B cell (primary cell): ENCODE measurements at regions not wholly inside any gene's neighbourhood (a gene's known extent, or its start where the extent isn't known, plus 50 kb on each side); places are given as distances from the start of the nearest gene placed in this dataset.

Source experiments
- ATAC-seq: fragments of 200-7000 bp; cut with Tn5 transposase; one replicate; pipeline ENCODE4 v1.10.0; 2021; ENCODE audit warnings: low read depth, mild to moderate bottlenecking, moderate number of reproducible peaks, moderate library complexity
- CTCF ChIA-PET: fragments of 350-600 bp; sonication (Branson Sonifier 250); formaldehyde crosslinking; loops from one replicate; lab custom pipeline; 2021; ENCODE audit warnings: antibody characterized with exemption, inconsistent platforms; lab: Charles Lee
- POLR2A ChIA-PET: fragments of 350-600 bp; sonication (Branson Sonifier 250); formaldehyde crosslinking; loops from one replicate; lab custom pipeline; 2021; ENCODE audit warnings: antibody characterized with exemption; lab: Charles Lee
- DNase-seq: peaks from one replicate; pipeline ENCODE4 v3.0.0; 2013
- H2AFZ ChIP-seq: 2 replicates; pipeline ENCODE4 v1.6.1; 2012; ENCODE audit warnings: mild to moderate bottlenecking, low read depth, low read length; ENCODE audit not compliant: insufficient read depth, poor library complexity, severe bottlenecking
- H3K27ac ChIP-seq, 2 donors: 1 replicate in 1 of 2; 2 replicates in 1 of 2; pipeline ENCODE4 v1.5.1; 2012 to 2013; ENCODE audit warnings: low read length in 2 of 2, mild to moderate bottlenecking in 2 of 2, moderate library complexity in 1 of 2
- H3K27me3 ChIP-seq, 4 experiments: fragments of 200-600 bp in 1 of 4; sonication (generic) in 1 of 4; replicated peaks in 1 of 4; 1 replicate in 2 of 4; 2 replicates in 2 of 4; pipeline versions ENCODE4 v1.6.1 to v1.7.0; 2013 to 2016; ENCODE audit warnings: low read length in 3 of 4, mild to moderate bottlenecking in 2 of 4, mixed read lengths in 1 of 4, moderate library complexity in 1 of 4; ENCODE audit not compliant: insufficient read depth in 4 of 4, control insufficient read depth in 3 of 4; ENCODE audit errors: control extremely low read depth in 1 of 4
- H3K36me3 ChIP-seq, 2 experiments: replicated peaks in 1 of 2; 1 replicate in 1 of 2; 2 replicates in 1 of 2; pipeline versions ENCODE4 v1.6.1 to v1.7.1; 2013; ENCODE audit warnings: low read length in 1 of 2; ENCODE audit not compliant: insufficient read depth in 2 of 2, control insufficient read depth in 1 of 2; ENCODE audit errors: control extremely low read depth in 1 of 2, extremely low read depth in 1 of 2
- H3K4me1 ChIP-seq, 2 donors: fragments of 200-600 bp in 1 of 2; sonication (generic) in 1 of 2; 1 replicate in 1 of 2; 2 replicates in 1 of 2; pipeline versions ENCODE4 v1.5.1 to v1.6.1; 2013 to 2017; ENCODE audit warnings: low read length in 2 of 2; ENCODE audit not compliant: control insufficient read depth in 2 of 2, insufficient read depth in 2 of 2
- H3K4me2 ChIP-seq: replicated peaks from 2 replicates; pipeline ENCODE3; 2012; ENCODE audit warnings: mild to moderate bottlenecking, low read depth, low read length; ENCODE audit not compliant: poor library complexity, severe bottlenecking
- H3K4me3 ChIP-seq, 5 experiments: fragments of 200-600 bp in 1 of 5; sonication (generic) in 1 of 5; 1 replicate in 3 of 5; 2 replicates in 2 of 5; pipeline versions ENCODE4 v1.5.1 to v1.7.0; 2011 to 2016; ENCODE audit warnings: low read length in 4 of 5, mild to moderate bottlenecking in 4 of 5, low read depth in 2 of 5, control low read depth in 1 of 5, moderate library complexity in 1 of 5; ENCODE audit not compliant: insufficient read depth in 1 of 5; ENCODE audit errors: control extremely low read depth in 1 of 5, extremely low read depth in 1 of 5
- H3K79me2 ChIP-seq: fragments of 200-600 bp; sonication (generic); one replicate; pipeline ENCODE4 v1.6.0; 2016; ENCODE audit warnings: low read length; ENCODE audit not compliant: control insufficient read depth, insufficient read depth
- H3K9ac ChIP-seq: fragments of 200-600 bp; sonication (generic); 2 replicates; pipeline ENCODE4 v1.6.1; 2017; ENCODE audit warnings: mild to moderate bottlenecking, low read length, moderate library complexity
- H3K9me3 ChIP-seq, 3 donors: one replicate each; pipeline versions ENCODE4 v1.6.1 to v1.7.1; 2013; ENCODE audit warnings: low read length in 2 of 3; ENCODE audit not compliant: control insufficient read depth in 2 of 3, insufficient read depth in 1 of 3; ENCODE audit errors: control extremely low read depth in 1 of 3
- H4K20me1 ChIP-seq: 2 replicates; pipeline ENCODE4 v1.6.0; 2012; ENCODE audit warnings: mild to moderate bottlenecking, low read length; ENCODE audit not compliant: insufficient read depth, control insufficient read depth, poor library complexity, severe bottlenecking
- H3K27ac Mint-ChIP-seq: one replicate; pipeline ENCODE4 v1.8.0; 2021; ENCODE audit warnings: mixed read lengths
- H3K27me3 Mint-ChIP-seq: one replicate; pipeline ENCODE4 v1.8.0; 2021; ENCODE audit warnings: mixed read lengths
- H3K4me1 Mint-ChIP-seq: one replicate; pipeline ENCODE4 v1.8.0; 2021; ENCODE audit warnings: mixed read lengths
- H3K4me3 Mint-ChIP-seq: one replicate; pipeline ENCODE4 v1.8.0; 2021; ENCODE audit warnings: mixed read lengths
- H3K9me3 Mint-ChIP-seq: one replicate; pipeline ENCODE4 v1.8.0; 2022; ENCODE audit warnings: mixed read lengths; ENCODE audit not compliant: insufficient read depth
- EZH2 ChIP-seq: IDR thresholded peaks from 2 replicates; pipeline ENCODE4 v1.6.1; 2012; ENCODE audit warnings: borderline replicate concordance, low read depth, mild to moderate bottlenecking, moderate library complexity, low read length; ENCODE audit not compliant: insufficient read depth, poor library complexity, severe bottlenecking
- WGBS: methylation state at CpG from one replicate; pipeline ENCODE4 v1.1.5; 2013; ENCODE audit warnings: missing lambda C conversion rate; ENCODE audit not compliant: insufficient coverage; 5-methylcytosine and 5-hydroxymethylcytosine counted together
- intact Hi-C: fragments of 100-400 bp; cut with micrococcal nuclease; formaldehyde crosslinking; loops from one replicate; pipeline ENCODE4 v1.10.0; 2022
- TF ChIP-seq, protein P1 (sequence below): fragments of 200-600 bp; IDR thresholded peaks from one replicate; pipeline ENCODE4 v1.8.0; 2022; ENCODE audit warnings: antibody characterized with exemption, mild to moderate bottlenecking

DNA sequence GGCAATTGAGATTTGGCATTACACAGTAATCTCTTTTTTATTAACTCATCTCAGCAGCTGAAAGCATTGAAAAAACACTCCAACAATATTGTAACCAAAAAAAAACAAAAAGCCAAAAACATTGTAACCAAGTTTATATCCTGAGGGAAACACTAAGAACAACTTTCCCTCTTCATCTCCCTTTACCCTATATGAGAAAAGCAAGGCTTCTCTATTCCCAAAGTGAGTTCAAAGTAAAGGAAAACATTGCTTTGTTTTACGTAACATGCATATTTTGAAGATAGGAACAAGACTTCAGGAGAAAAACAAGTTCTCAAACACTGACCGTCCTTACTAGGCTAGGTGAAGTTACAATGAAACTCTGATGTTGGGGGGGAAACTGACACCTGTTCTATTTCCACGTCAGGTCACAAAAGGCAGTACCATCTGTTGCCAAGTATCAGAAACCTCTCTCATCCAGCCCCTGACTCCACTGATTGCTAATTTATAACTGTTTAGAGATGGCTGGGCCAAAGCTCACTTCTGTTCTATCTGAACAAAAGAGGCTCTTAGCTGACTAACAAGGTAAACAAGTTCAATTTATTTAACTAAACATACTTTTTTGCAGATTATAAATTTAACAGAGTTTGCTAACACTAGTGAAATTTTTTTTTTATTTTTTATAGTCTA lies 67.9 kb upstream of the PLXNC1 start:
- Histone ChIP-seq H3K4me2 (no peak overlapping the region), H3K4me1 (no peaks in the 10 kb centered on the region), H3K79me2 (no peaks in the 10 kb centered on the region), H2AFZ (no peak overlapping the region), H3K36me3 (no peaks in the 10 kb centered on the region), H3K9me3 (peaks cover 0 to 5% (median 0%) of the 10 kb centered on the region in 3 donors), H3K9ac (no peak overlapping the region), H3K27me3 (peaks cover 0 to 7% (median 2%) of the 10 kb centered on the region in 4 experiments), H4K20me1 (no peaks in the 10 kb centered on the region), H3K27ac (no peak overlapping the region), H3K4me3 (no peak overlapping the region)
- H3K4me1 Mint-ChIP-seq: no peaks in the 10 kb centered on the region
- CTCF ChIA-PET: no interaction called here
- intact Hi-C loops: no loop called here
- 80% methylated on average over 1 of the region's 3 CpGs for WGBS
- H3K4me3 Mint-ChIP-seq: no peak overlapping the region
- peaks cover 50% of the 10 kb centered on the region for H3K27me3 Mint-ChIP-seq
- H3K9me3 Mint-ChIP-seq: peaks cover 5% of the 10 kb centered on the region
- H3K27ac Mint-ChIP-seq: no peak overlapping the region
- POLR2A ChIA-PET: no interaction called here
- no peak for TF ChIP-seq EZH2
- TF ChIP-seq, protein P1, sequence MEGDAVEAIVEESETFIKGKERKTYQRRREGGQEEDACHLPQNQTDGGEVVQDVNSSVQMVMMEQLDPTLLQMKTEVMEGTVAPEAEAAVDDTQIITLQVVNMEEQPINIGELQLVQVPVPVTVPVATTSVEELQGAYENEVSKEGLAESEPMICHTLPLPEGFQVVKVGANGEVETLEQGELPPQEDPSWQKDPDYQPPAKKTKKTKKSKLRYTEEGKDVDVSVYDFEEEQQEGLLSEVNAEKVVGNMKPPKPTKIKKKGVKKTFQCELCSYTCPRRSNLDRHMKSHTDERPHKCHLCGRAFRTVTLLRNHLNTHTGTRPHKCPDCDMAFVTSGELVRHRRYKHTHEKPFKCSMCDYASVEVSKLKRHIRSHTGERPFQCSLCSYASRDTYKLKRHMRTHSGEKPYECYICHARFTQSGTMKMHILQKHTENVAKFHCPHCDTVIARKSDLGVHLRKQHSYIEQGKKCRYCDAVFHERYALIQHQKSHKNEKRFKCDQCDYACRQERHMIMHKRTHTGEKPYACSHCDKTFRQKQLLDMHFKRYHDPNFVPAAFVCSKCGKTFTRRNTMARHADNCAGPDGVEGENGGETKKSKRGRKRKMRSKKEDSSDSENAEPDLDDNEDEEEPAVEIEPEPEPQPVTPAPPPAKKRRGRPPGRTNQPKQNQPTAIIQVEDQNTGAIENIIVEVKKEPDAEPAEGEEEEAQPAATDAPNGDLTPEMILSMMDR: no peak
- no peak for ATAC-seq
- DNase-seq: no peak

DNA sequence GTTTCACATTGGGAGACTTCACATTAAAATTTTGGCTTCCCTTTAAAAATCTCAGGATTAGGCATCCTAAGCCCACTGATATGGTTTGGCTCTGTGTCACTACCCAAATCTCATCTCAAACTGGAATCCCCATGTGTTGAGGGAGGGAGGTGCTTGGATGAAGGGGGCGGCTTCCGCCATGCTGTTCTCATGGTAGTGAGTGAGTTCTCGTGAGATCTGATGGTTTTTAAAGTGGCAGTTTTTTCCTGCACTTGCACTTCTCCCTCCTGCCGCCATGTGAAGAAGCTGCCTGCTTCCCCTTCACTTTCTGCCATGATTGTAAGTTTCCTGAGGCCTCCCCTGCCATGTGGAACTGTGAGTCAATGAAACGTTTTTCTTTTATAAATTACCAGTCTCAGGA lies 65.7 kb upstream of the PLXNC1 start:
- Histone ChIP-seq H3K9ac (no peak overlapping the region), H3K27me3 (peaks cover 0 to 5% (median 2%) of the 10 kb centered on the region in 4 experiments), H3K9me3 (peaks cover 0 to 5% (median 0%) of the 10 kb centered on the region in 3 donors), H3K79me2 (no peaks in the 10 kb centered on the region), H2AFZ (no peak overlapping the region), H3K4me2 (no peak overlapping the region), H3K4me3 (no peak overlapping the region), H4K20me1 (no peaks in the 10 kb centered on the region), H3K4me1 (no peaks in the 10 kb centered on the region), H3K27ac (no peak overlapping the region), H3K36me3 (no peaks in the 10 kb centered on the region)
- ChIA-PET POLR2A (no interaction called here), CTCF (no interaction called here)
- Mint-ChIP-seq H3K27me3 (peaks cover 40% of the 10 kb centered on the region), H3K27ac (no peak overlapping the region), H3K4me1 (no peaks in the 10 kb centered on the region), H3K9me3 (peaks cover 7% of the 10 kb centered on the region), H3K4me3 (no peak overlapping the region)
- 92% methylated on average over 2 of the region's 5 CpGs for WGBS
- intact Hi-C loops: no loop called here
- TF ChIP-seq, protein P1: no peak
- TF ChIP-seq EZH2: no peak
- ATAC-seq (no peak), DNase-seq (no peak)
